Body of pancreas (tissue), 4 donors: ENCODE measurements at regions not wholly inside any gene's neighbourhood (a gene's known extent, or its start where the extent isn't known, plus 50 kb on each side); places are given as distances from the start of the nearest gene placed in this dataset.

Experiments used
- ATAC-seq: fragments of 150-250 bp; one replicate; pipeline ENCODE4 v1.9.1; 2016
- DNase-seq, 4 donors: peaks; one replicate each; pipeline ENCODE4 v3.0.0-alpha.2; 2019
- H3K27ac ChIP-seq, 4 donors: fragments of 200-600 bp; sonication (generic); 1 replicate in 3 of 4; 2 replicates in 1 of 4; pipeline versions ENCODE4 v1.5.1 to v1.6.1; 2016 to 2019; ENCODE audit warnings: mild to moderate bottlenecking in 1 of 4, mixed read lengths in 1 of 4, moderate library complexity in 1 of 4
- H3K27me3 ChIP-seq, 2 donors: fragments of 200-600 bp; sonication (generic); one replicate each; pipeline ENCODE4 v1.6.0; 2016; ENCODE audit warnings: mild to moderate bottlenecking in 1 of 2
- H3K36me3 ChIP-seq, 2 donors: fragments of 200-600 bp; sonication (generic); replicated peaks in 1 of 2; 2 replicates each; pipeline ENCODE4 v1.5.1; 2016; ENCODE audit warnings: low read depth in 2 of 2; ENCODE audit not compliant: insufficient read depth in 1 of 2
- H3K4me1 ChIP-seq: fragments of 200-600 bp; sonication (generic); one replicate; pipeline ENCODE4 v1.6.0; 2016
- H3K4me3 ChIP-seq, 2 donors: fragments of 200-600 bp; sonication (generic); 1 replicate in 1 of 2; 2 replicates in 1 of 2; pipeline ENCODE4 v1.5.1; 2016 to 2019
- H3K9me3 ChIP-seq, 3 donors: fragments of 200-600 bp; sonication (generic); 1 replicate in 2 of 3; 2 replicates in 1 of 3; pipeline ENCODE4 v1.5.1; 2016
- POLR2A ChIP-seq, 3 donors: fragments of 450-650 bp; IDR thresholded peaks; one replicate each; pipeline ENCODE4 v1.6.1; 2016; ENCODE audit warnings: antibody characterized with exemption in 3 of 3, mild to moderate bottlenecking in 2 of 3
- WGBS, 2 donors: methylation state at CpG; one replicate each; pipeline ENCODE4 v1.1.5; 2017; 5-methylcytosine and 5-hydroxymethylcytosine counted together
- intact Hi-C: fragments of 100-400 bp; cut with DNase I; formaldehyde crosslinking; loops from one replicate; pipeline ENCODE4 v1.15.1; 2023
- TF ChIP-seq, protein P1 (sequence below), 7 experiments: fragments of 450-650 bp in 4 of 7; fragments of 200-600 bp in 3 of 7; sonication (generic) in 3 of 7; IDR thresholded peaks; one replicate each; pipeline ENCODE4 v1.5.1; 2016 to 2019; ENCODE audit warnings: antibody characterized with exemption in 7 of 7

GRCh38 chr2:238558456-238559099 lies 131.9 kb downstream of the ASB1 start:
- no peak for TF ChIP-seq POLR2A (IDR thresholded peaks at IDR 0.05)
- TF ChIP-seq, protein P1, sequence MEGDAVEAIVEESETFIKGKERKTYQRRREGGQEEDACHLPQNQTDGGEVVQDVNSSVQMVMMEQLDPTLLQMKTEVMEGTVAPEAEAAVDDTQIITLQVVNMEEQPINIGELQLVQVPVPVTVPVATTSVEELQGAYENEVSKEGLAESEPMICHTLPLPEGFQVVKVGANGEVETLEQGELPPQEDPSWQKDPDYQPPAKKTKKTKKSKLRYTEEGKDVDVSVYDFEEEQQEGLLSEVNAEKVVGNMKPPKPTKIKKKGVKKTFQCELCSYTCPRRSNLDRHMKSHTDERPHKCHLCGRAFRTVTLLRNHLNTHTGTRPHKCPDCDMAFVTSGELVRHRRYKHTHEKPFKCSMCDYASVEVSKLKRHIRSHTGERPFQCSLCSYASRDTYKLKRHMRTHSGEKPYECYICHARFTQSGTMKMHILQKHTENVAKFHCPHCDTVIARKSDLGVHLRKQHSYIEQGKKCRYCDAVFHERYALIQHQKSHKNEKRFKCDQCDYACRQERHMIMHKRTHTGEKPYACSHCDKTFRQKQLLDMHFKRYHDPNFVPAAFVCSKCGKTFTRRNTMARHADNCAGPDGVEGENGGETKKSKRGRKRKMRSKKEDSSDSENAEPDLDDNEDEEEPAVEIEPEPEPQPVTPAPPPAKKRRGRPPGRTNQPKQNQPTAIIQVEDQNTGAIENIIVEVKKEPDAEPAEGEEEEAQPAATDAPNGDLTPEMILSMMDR (IDR thresholded peaks at IDR 0.05): no peak
- no peak overlapping the region for H3K4me3 ChIP-seq
- intact Hi-C loops: no loop called here
- H3K4me1 ChIP-seq: no peaks in the 10 kb centered on the region
- peaks cover 0 to 4% of the 10 kb centered on the region in 2 donors for H3K27me3 ChIP-seq
- DNase-seq (no peak), ATAC-seq (no peak)
- no peak overlapping the region for H3K27ac ChIP-seq
- no peaks in the 10 kb centered on the region for H3K9me3 ChIP-seq
- WGBS, 2 donors: 83 to 85% methylated on average over 15 to 19 of the region's 19 CpGs
- H3K36me3 ChIP-seq: no peaks in the 10 kb centered on the region

GRCh38 chr2:238560234-238560633 lies 133.5 kb downstream of the ASB1 start:
- Histone ChIP-seq H3K4me3 (no peak overlapping the region), H3K27ac (no peak overlapping the region), H3K36me3 (no peaks in the 10 kb centered on the region), H3K9me3 (no peaks in the 10 kb centered on the region), H3K27me3 (peaks cover 0 to 4% of the 10 kb centered on the region in 2 donors), H3K4me1 (no peaks in the 10 kb centered on the region)
- ATAC-seq: no peak
- intact Hi-C loops: no loop called here
- DNase-seq: no peak
- TF ChIP-seq POLR2A (IDR thresholded peaks at IDR 0.05): no peak
- TF ChIP-seq, protein P1 (IDR thresholded peaks at IDR 0.05): no peak
- WGBS, 2 donors: 28 to 57% methylated on average over 3 to 11 of the region's 11 CpGs

DNA sequence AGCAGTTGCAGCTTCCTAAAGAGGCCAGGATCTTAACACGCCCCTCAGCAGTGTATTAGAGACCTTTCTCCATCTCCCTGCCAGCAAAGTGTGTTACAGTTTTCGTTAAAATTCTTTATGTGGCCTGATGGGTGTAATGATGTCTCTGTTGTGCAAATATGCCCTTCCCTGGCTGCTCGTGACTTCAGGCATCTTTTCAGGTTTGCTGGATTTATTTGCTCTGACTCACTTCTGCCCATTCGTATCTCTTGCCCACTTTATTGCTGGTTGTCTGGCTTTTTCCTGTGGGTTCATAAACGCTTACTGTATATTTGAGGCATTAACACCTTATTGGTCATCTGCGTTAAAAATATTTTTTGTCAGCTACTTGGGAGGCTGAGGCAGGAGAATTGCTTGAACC lies 134.5 kb downstream of the ASB1 start:
- no peak overlapping the region for H3K4me3 ChIP-seq
- H3K27me3 ChIP-seq: peaks cover 0 to 4% of the 10 kb centered on the region in 2 donors
- H3K9me3 ChIP-seq: no peaks in the 10 kb centered on the region
- ATAC-seq (no peak), DNase-seq (no peak)
- TF ChIP-seq, protein P1 (IDR thresholded peaks at IDR 0.05): no peak
- TF ChIP-seq POLR2A (IDR thresholded peaks at IDR 0.05): no peak
- H3K4me1 ChIP-seq: no peaks in the 10 kb centered on the region
- WGBS, 2 donors: 58 to 66% methylated on average over 6 of the region's 6 CpGs
- intact Hi-C loops: no loop called here
- no peaks in the 10 kb centered on the region for H3K36me3 ChIP-seq
- no peak overlapping the region for H3K27ac ChIP-seq

GRCh38 chr2:238562446-238562845 lies 135.7 kb downstream of the ASB1 start:
- no peaks in the 10 kb centered on the region for H3K9me3 ChIP-seq
- intact Hi-C loops: no loop called here
- H3K27ac ChIP-seq: no peak overlapping the region
- DNase-seq (no peak), ATAC-seq (no peak)
- TF ChIP-seq, protein P1 (IDR thresholded peaks at IDR 0.05): no peak
- TF ChIP-seq POLR2A (IDR thresholded peaks at IDR 0.05): no peak
- 70 to 71% methylated on average over 8 of the region's 8 CpGs for WGBS, 2 donors
- H3K27me3 ChIP-seq: peaks cover 0 to 4% of the 10 kb centered on the region in 2 donors
- no peaks in the 10 kb centered on the region for H3K4me1 ChIP-seq
- no peaks in the 10 kb centered on the region for H3K36me3 ChIP-seq
- no peak overlapping the region for H3K4me3 ChIP-seq

DNA sequence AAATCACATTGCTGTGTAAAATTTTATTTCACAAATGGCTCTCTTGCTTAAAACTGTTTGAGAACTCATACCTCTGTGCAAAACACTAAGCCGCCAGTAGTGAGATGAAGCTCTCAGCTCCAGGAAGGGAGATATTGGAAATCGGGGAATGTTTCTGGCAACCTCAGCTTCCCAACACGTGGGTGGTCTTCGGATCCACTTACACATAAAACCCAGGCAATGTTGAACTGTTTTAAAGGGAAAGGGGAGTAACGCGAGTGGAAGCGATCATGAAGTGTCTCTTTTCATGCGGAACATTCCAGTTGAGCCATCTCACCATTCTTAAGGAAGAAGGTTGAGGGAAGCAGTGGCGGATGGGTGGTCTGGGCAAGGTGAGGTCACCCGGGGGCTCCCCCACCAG lies 136.8 kb downstream of the ASB1 start:
- no peaks in the 10 kb centered on the region for H3K9me3 ChIP-seq
- H3K4me3 ChIP-seq: no peak overlapping the region
- DNase-seq (no peak), ATAC-seq (no peak)
- 66 to 76% methylated on average over 10 of the region's 10 CpGs for WGBS, 2 donors
- peaks cover 0 to 2% of the 10 kb centered on the region in 2 donors for H3K27me3 ChIP-seq
- H3K27ac ChIP-seq: no peak overlapping the region
- intact Hi-C loops: no loop called here
- H3K4me1 ChIP-seq: no peaks in the 10 kb centered on the region
- H3K36me3 ChIP-seq: no peaks in the 10 kb centered on the region
- no peak for TF ChIP-seq POLR2A (IDR thresholded peaks at IDR 0.05)
- TF ChIP-seq, protein P1 (IDR thresholded peaks at IDR 0.05): no peak
